Breast epithelium (tissue), 3 donors: ENCODE measurements at regions not wholly inside any gene's neighbourhood (a gene's known extent, or its start where the extent isn't known, plus 50 kb on each side); places are given as distances from the start of the nearest gene placed in this dataset.

Experiments
- CTCF ChIP-seq, 3 donors: fragments of 450-650 bp; IDR thresholded peaks; one replicate each; pipeline ENCODE4 v1.5.1; 2016 to 2017; ENCODE audit warnings: antibody characterized with exemption in 3 of 3, mild to moderate bottlenecking in 3 of 3, moderate library complexity in 3 of 3
- POLR2A ChIP-seq: fragments of 450-650 bp; IDR thresholded peaks from one replicate; pipeline ENCODE4 v1.6.1; 2016; ENCODE audit warnings: antibody characterized with exemption, mild to moderate bottlenecking, moderate library complexity

- TF ChIP-seq CTCF (IDR thresholded peaks at IDR 0.05), result no peak
- no peak for TF ChIP-seq POLR2A
These were observed 205.7 kb upstream of the PSMD7 start for GRCh38 chr16:74090871-74091270.
